ENCODE measurements at regions not wholly inside any gene's neighbourhood (a gene's known extent, or its start where the extent isn't known, plus 50 kb on each side); places are given as distances from the start of the nearest gene placed in this dataset.

GRCh38 chr12:77372494-77372893 lies 307.1 kb upstream of the E2F7 start:
- no peak for FAIRE-seq
- no TSS peak for BruUV-seq (replicated peaks)

More at GRCh38 chr12:77372494-77372893, 307.1 kb upstream of the E2F7 start:
- H3K27me3 ChIP-seq (ENCODE audit: control insufficient read depth in 2 of 2, insufficient read depth in 2 of 2, low read length in 2 of 2), result no peaks in the 10 kb centered on the region
- H3K79me2 ChIP-seq (ENCODE audit: control insufficient read depth, insufficient read depth, low read length), result no peaks in the 10 kb centered on the region
- no peaks in the 10 kb centered on the region for H3K4me1 ChIP-seq (replicated peaks in 1 of 2; ENCODE audit: control insufficient read depth in 2 of 2, insufficient read depth in 2 of 2, low read length in 2 of 2)
- no peaks in the 10 kb centered on the region for H4K20me1 ChIP-seq (replicated peaks; ENCODE audit: control insufficient read depth, insufficient read depth, low read length)
- no peaks in the 10 kb centered on the region for H3K36me3 ChIP-seq (ENCODE audit: control insufficient read depth, insufficient read depth, low read length)
- DNase-seq (ENCODE audit: extremely low read depth in 1 of 4, low spot score in 3 of 4), result no peak
- ChIA-PET POLR2A (interaction anchor here (0.5 kb wide), 1 partner anchor 58 kb away, joined by 3 read pairs; no protein-coding TSS in a partner anchor), CTCF (ENCODE audit: low intra/inter-chr PET ratio) (no interaction called here)
- no peak overlapping the region for H3K27ac ChIP-seq (ENCODE audit: extremely low read depth, low read depth, low read length)
- intact Hi-C loops (cut with micrococcal nuclease), result no loop called here
- no peak overlapping the region for H2AFZ ChIP-seq (ENCODE audit: low read depth, low read length)
- TF ChIP-seq GTF2F1 (IDR thresholded peaks at IDR 0.05; ENCODE audit: low read depth, low read length) (no peak), MXD1 (CRISPR knock-in tag; IDR thresholded peaks at IDR 0.05; ENCODE audit: borderline replicate concordance, poor library complexity, severe bottlenecking) (no peak), TAF9B (IDR thresholded peaks at IDR 0.05; ENCODE audit: partially characterized antibody) (no peak), BRF1 (IDR thresholded peaks at IDR 0.05; ENCODE audit: borderline replicate concordance, extremely low read depth, insufficient read length) (no peak), CHD2 (IDR thresholded peaks at IDR 0.05; ENCODE audit: low read depth, low read length) (no peak), RREB1 (CRISPR knock-in tag; IDR thresholded peaks at IDR 0.05) (no peak), E2F6 (IDR thresholded peaks at IDR 0.05; ENCODE audit: borderline replicate concordance in 1 of 2, extremely low read depth in 1 of 2, insufficient read depth in 1 of 2, insufficient read length in 1 of 2, low read depth in 1 of 2, low read length in 1 of 2, poor library complexity in 1 of 2, severe bottlenecking in 1 of 2) (no peak), HDAC1 (IDR thresholded peaks at IDR 0.05) (no peak), GATA2 (CRISPR knock-in tag; IDR thresholded peaks at IDR 0.05) (no peak), KAT8 (IDR thresholded peaks at IDR 0.05; ENCODE audit: low read depth) (no peak), EGR1 (conservative IDR thresholded peaks at IDR 0.05) (no peak), HMGXB4 (CRISPR knock-in tag; IDR thresholded peaks at IDR 0.05) (no peak), RFX5 (IDR thresholded peaks at IDR 0.05; ENCODE audit: low read depth, low read length) (no peak), NFXL1 (CRISPR knock-in tag; IDR thresholded peaks at IDR 0.05) (no peak), ADNP (tag; IDR thresholded peaks at IDR 0.05) (no peak)
- no peak for ATAC-seq
- H3K9me1 ChIP-seq (ENCODE audit: control insufficient read depth, insufficient read depth, low read length), result no peaks in the 10 kb centered on the region
- in situ Hi-C loops (cut with MboI), result no loop called here
- no peaks in the 10 kb centered on the region; the same call in 1 of the 2 replicates for H3K9me3 ChIP-seq (replicated peaks; ENCODE audit: control insufficient read depth, insufficient read depth, low read depth, low read length)
- H3K4me3 ChIP-seq, result no peak overlapping the region
- no peak overlapping the region for H3K4me2 ChIP-seq (ENCODE audit: insufficient read depth, low read length)
- no peak overlapping the region for H3K9ac ChIP-seq (ENCODE audit: insufficient read depth in 1 of 2, low read depth in 2 of 2, low read length in 2 of 2)
- WGBS (ENCODE audit: insufficient coverage, low coverage, missing lambda C conversion rate), result 0% methylated on average over 1 of the region's 1 CpG
